Breast epithelium (tissue), 3 donors: ENCODE measurements at regions not wholly inside any gene's neighbourhood (a gene's known extent, or its start where the extent isn't known, plus 50 kb on each side); places are given as distances from the start of the nearest gene placed in this dataset.

Source experiments
- CTCF ChIP-seq, 3 donors: fragments of 450-650 bp; IDR thresholded peaks; one replicate each; pipeline ENCODE4 v1.5.1; 2016 to 2017; ENCODE audit warnings: antibody characterized with exemption in 3 of 3, mild to moderate bottlenecking in 3 of 3, moderate library complexity in 3 of 3
- POLR2A ChIP-seq: fragments of 450-650 bp; IDR thresholded peaks from one replicate; pipeline ENCODE4 v1.6.1; 2016; ENCODE audit warnings: antibody characterized with exemption, mild to moderate bottlenecking, moderate library complexity
- POLR2AphosphoS5 ChIP-seq, 3 donors: sonication (generic); formaldehyde crosslinking; IDR thresholded peaks; one replicate each; pipeline ENCODE4 v1.6.1; 2017; ENCODE audit warnings: antibody characterized with exemption in 3 of 3

GRCh38 chr5:40261984-40262383, 417.7 kb upstream of the PTGER4 start:
- TF ChIP-seq CTCF (IDR thresholded peaks at IDR 0.05) (no peak), POLR2A (no peak), POLR2AphosphoS5 (IDR thresholded peaks at IDR 0.05) (no peak)
